K562 (cell line): ENCODE measurements at regions not wholly inside any gene's neighbourhood (a gene's known extent, or its start where the extent isn't known, plus 50 kb on each side); places are given as distances from the start of the nearest gene placed in this dataset.

Experiments
- CBFA2T3 ChIP-seq: fragments of 450-650 bp; IDR thresholded peaks from 2 replicates; pipeline ENCODE4 v1.6.1; 2017
- NCOA2 ChIP-seq, 2 experiments: fragments of 450-650 bp; IDR thresholded peaks; 2 replicates each; pipeline ENCODE4 v1.6.1; 2018; ENCODE audit warnings: mild to moderate bottlenecking in 2 of 2, moderate library complexity in 1 of 2; ENCODE audit not compliant: partially characterized antibody in 2 of 2
- TBP ChIP-seq: optimal IDR thresholded peaks from 2 replicates; pipeline ENCODE3; 2011; ENCODE audit warnings: low read depth, low read length, improper control_type of control experiment
- ZNF785 ChIP-seq: fragments of 250-450 bp; sonication (Bioruptor Pico); IDR thresholded peaks from 2 replicates; pipeline ENCODE4 v1.4.0; 2020; ENCODE audit warnings: mild to moderate bottlenecking
- ZNF830 ChIP-seq: fragments of 250-450 bp; sonication (Bioruptor Pico); IDR thresholded peaks from 2 replicates; pipeline ENCODE4 v1.5.0; 2021; ENCODE audit warnings: mild to moderate bottlenecking
- TF ChIP-seq, protein P1 (sequence below): fragments of 450-650 bp; IDR thresholded peaks from 2 replicates; pipeline ENCODE4 v1.6.1; 2016; ENCODE audit warnings: mild to moderate bottlenecking, moderate library complexity

DNA sequence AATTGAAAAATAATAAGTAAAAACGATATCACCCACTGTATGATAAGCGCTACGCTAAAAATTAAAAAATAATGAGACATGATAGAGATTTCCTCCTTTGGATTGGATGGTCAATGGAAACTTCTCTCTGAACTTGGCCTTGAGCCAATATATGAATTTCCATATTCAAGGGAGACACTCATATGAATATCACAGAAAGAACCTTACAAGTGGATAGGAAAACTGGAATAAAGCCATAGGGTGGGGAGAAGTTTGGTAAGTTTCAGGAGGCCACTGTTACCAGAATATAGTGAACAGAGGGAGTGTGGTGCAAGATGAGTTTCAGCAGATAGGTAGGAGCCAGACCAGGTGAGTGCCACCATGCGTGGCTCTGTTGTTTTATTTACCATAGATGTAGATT is 147.2 kb downstream of the SEM1 start (continued):
- TF ChIP-seq, protein P1, sequence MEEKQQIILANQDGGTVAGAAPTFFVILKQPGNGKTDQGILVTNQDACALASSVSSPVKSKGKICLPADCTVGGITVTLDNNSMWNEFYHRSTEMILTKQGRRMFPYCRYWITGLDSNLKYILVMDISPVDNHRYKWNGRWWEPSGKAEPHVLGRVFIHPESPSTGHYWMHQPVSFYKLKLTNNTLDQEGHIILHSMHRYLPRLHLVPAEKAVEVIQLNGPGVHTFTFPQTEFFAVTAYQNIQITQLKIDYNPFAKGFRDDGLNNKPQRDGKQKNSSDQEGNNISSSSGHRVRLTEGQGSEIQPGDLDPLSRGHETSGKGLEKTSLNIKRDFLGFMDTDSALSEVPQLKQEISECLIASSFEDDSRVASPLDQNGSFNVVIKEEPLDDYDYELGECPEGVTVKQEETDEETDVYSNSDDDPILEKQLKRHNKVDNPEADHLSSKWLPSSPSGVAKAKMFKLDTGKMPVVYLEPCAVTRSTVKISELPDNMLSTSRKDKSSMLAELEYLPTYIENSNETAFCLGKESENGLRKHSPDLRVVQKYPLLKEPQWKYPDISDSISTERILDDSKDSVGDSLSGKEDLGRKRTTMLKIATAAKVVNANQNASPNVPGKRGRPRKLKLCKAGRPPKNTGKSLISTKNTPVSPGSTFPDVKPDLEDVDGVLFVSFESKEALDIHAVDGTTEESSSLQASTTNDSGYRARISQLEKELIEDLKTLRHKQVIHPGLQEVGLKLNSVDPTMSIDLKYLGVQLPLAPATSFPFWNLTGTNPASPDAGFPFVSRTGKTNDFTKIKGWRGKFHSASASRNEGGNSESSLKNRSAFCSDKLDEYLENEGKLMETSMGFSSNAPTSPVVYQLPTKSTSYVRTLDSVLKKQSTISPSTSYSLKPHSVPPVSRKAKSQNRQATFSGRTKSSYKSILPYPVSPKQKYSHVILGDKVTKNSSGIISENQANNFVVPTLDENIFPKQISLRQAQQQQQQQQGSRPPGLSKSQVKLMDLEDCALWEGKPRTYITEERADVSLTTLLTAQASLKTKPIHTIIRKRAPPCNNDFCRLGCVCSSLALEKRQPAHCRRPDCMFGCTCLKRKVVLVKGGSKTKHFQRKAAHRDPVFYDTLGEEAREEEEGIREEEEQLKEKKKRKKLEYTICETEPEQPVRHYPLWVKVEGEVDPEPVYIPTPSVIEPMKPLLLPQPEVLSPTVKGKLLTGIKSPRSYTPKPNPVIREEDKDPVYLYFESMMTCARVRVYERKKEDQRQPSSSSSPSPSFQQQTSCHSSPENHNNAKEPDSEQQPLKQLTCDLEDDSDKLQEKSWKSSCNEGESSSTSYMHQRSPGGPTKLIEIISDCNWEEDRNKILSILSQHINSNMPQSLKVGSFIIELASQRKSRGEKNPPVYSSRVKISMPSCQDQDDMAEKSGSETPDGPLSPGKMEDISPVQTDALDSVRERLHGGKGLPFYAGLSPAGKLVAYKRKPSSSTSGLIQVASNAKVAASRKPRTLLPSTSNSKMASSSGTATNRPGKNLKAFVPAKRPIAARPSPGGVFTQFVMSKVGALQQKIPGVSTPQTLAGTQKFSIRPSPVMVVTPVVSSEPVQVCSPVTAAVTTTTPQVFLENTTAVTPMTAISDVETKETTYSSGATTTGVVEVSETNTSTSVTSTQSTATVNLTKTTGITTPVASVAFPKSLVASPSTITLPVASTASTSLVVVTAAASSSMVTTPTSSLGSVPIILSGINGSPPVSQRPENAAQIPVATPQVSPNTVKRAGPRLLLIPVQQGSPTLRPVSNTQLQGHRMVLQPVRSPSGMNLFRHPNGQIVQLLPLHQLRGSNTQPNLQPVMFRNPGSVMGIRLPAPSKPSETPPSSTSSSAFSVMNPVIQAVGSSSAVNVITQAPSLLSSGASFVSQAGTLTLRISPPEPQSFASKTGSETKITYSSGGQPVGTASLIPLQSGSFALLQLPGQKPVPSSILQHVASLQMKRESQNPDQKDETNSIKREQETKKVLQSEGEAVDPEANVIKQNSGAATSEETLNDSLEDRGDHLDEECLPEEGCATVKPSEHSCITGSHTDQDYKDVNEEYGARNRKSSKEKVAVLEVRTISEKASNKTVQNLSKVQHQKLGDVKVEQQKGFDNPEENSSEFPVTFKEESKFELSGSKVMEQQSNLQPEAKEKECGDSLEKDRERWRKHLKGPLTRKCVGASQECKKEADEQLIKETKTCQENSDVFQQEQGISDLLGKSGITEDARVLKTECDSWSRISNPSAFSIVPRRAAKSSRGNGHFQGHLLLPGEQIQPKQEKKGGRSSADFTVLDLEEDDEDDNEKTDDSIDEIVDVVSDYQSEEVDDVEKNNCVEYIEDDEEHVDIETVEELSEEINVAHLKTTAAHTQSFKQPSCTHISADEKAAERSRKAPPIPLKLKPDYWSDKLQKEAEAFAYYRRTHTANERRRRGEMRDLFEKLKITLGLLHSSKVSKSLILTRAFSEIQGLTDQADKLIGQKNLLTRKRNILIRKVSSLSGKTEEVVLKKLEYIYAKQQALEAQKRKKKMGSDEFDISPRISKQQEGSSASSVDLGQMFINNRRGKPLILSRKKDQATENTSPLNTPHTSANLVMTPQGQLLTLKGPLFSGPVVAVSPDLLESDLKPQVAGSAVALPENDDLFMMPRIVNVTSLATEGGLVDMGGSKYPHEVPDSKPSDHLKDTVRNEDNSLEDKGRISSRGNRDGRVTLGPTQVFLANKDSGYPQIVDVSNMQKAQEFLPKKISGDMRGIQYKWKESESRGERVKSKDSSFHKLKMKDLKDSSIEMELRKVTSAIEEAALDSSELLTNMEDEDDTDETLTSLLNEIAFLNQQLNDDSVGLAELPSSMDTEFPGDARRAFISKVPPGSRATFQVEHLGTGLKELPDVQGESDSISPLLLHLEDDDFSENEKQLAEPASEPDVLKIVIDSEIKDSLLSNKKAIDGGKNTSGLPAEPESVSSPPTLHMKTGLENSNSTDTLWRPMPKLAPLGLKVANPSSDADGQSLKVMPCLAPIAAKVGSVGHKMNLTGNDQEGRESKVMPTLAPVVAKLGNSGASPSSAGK, result no peak
- TF ChIP-seq TBP, result no peak
- no peak for TF ChIP-seq ZNF785 (CRISPR knock-in tag)
- no peak for TF ChIP-seq NCOA2 (IDR thresholded peaks at IDR 0.05; ENCODE audit: partially characterized antibody in 2 of 2)
- TF ChIP-seq CBFA2T3, result no peak
- no peak for TF ChIP-seq ZNF830 (CRISPR knock-in tag)
- TF ChIP-seq, all 486 proteins: peak for 0
